Naive thymus-derived CD4-positive, alpha-beta T cell (primary cell): ENCODE measurements at regions not wholly inside any gene's neighbourhood (a gene's known extent, or its start where the extent isn't known, plus 50 kb on each side); places are given as distances from the start of the nearest gene placed in this dataset.
"Not testable (repeated sequence)": the region's sequence is repeated elsewhere in the genome, so short reads cannot be mapped to it uniquely, and the experiment has no call there.

Source experiments
- ATAC-seq: fragments of 150-1000 bp; cut with Tn5 transposase; 2 replicates; pipeline ENCODE4 v1.10.0; 2021; ENCODE audit warnings: mild to moderate bottlenecking, moderate library complexity
- CTCF ChIA-PET: fragments of 350-600 bp; sonication (Branson Sonifier 250); formaldehyde crosslinking; loops from one replicate; lab custom pipeline; 2021; ENCODE audit warnings: antibody characterized with exemption; lab: Charles Lee
- POLR2A ChIA-PET: fragments of 350-600 bp; sonication (Branson Sonifier 250); formaldehyde crosslinking; loops from one replicate; lab custom pipeline; 2021; ENCODE audit warnings: antibody characterized with exemption, inconsistent platforms; lab: Charles Lee
- DNase-seq, 9 donors: peaks; one replicate each; pipeline versions ENCODE4 v3.0.0 to v3.0.0-alpha.2; 2020 to 2022; ENCODE audit warnings: mixed read lengths in 1 of 9
- H3K27ac ChIP-seq: one replicate; pipeline ENCODE4 v1.7.0; 2013; ENCODE audit warnings: mild to moderate bottlenecking, low read depth, low read length, moderate library complexity
- H3K27me3 ChIP-seq, 2 donors: one replicate each; pipeline ENCODE4 v1.7.0; 2013; ENCODE audit warnings: low read length in 2 of 2, mild to moderate bottlenecking in 2 of 2, moderate library complexity in 2 of 2; ENCODE audit not compliant: control insufficient read depth in 2 of 2, insufficient read depth in 2 of 2
- H3K36me3 ChIP-seq, 3 experiments: 1 replicate in 2 of 3; 2 replicates in 1 of 3; pipeline ENCODE4 v1.7.0; 2013; ENCODE audit warnings: low read length in 3 of 3, mild to moderate bottlenecking in 3 of 3, moderate library complexity in 1 of 3; ENCODE audit not compliant: insufficient read depth in 3 of 3, control insufficient read depth in 2 of 3
- H3K4me1 ChIP-seq, 2 donors: one replicate each; pipeline ENCODE4 v1.7.0; 2013; ENCODE audit warnings: low read length in 2 of 2, mild to moderate bottlenecking in 2 of 2, moderate library complexity in 1 of 2; ENCODE audit not compliant: control insufficient read depth in 2 of 2, insufficient read depth in 2 of 2
- H3K4me3 ChIP-seq: 2 replicates; pipeline ENCODE4 v1.7.0; 2013; ENCODE audit warnings: mild to moderate bottlenecking, low read length
- H3K9me3 ChIP-seq, 3 experiments: 1 replicate in 2 of 3; 2 replicates in 1 of 3; pipeline ENCODE4 v1.7.0; 2013; ENCODE audit warnings: low read length in 3 of 3; ENCODE audit not compliant: control insufficient read depth in 2 of 3
- H3K27ac Mint-ChIP-seq, 9 donors: one replicate each; pipeline ENCODE4 v1.8.0; 2020 to 2022; ENCODE audit warnings: mixed read lengths in 9 of 9, mild to moderate bottlenecking in 8 of 9, moderate library complexity in 5 of 9, inconsistent platforms in 2 of 9
- H3K27me3 Mint-ChIP-seq, 5 donors: one replicate each; pipeline ENCODE4 v1.8.0; 2021 to 2022; ENCODE audit warnings: mixed read lengths in 5 of 5, mild to moderate bottlenecking in 1 of 5
- H3K36me3 Mint-ChIP-seq, 5 donors: one replicate each; pipeline ENCODE4 v1.8.0; 2020 to 2022; ENCODE audit warnings: mixed read lengths in 5 of 5, mild to moderate bottlenecking in 3 of 5, inconsistent platforms in 1 of 5
- H3K4me1 Mint-ChIP-seq, 7 donors: one replicate each; pipeline ENCODE4 v1.8.0; 2020 to 2022; ENCODE audit warnings: mixed read lengths in 7 of 7, mild to moderate bottlenecking in 3 of 7, inconsistent platforms in 1 of 7
- H3K4me3 Mint-ChIP-seq, 10 donors: one replicate each; pipeline ENCODE4 v1.8.0; 2020 to 2022; ENCODE audit warnings: mild to moderate bottlenecking in 10 of 10, mixed read lengths in 10 of 10, moderate library complexity in 6 of 10, inconsistent platforms in 2 of 10
- H3K9me3 Mint-ChIP-seq, 11 donors: one replicate each; pipeline ENCODE4 v1.8.0; 2020 to 2022; ENCODE audit warnings: mixed read lengths in 11 of 11, mild to moderate bottlenecking in 4 of 11, inconsistent platforms in 1 of 11, moderate library complexity in 1 of 11
- intact Hi-C, 2 donors: fragments of 100-400 bp; cut with micrococcal nuclease; formaldehyde crosslinking; loops; one replicate each; pipeline ENCODE4 v1.15.1; 2023

- Mint-ChIP-seq H3K27ac (no peak overlapping the region), H3K4me3 (no peak overlapping the region), H3K36me3 (no peaks in the 10 kb centered on the region), H3K27me3 (peaks cover 0 to 10% (median 0%) of the 10 kb centered on the region in 5 donors), H3K4me1 (peaks cover 0 to 11% (median 5%) of the 10 kb centered on the region in 7 donors), H3K9me3 (no peaks in the 10 kb centered on the region)
- H3K4me3 ChIP-seq = no peak overlapping the region
- peak; percentile 41 for ATAC-seq
- H3K9me3 ChIP-seq = no peaks in the 10 kb centered on the region
- ChIA-PET CTCF (interaction anchor here (0.7 to 6.7 kb wide), 5 partner anchors 263 to 621 kb away, joined by 3 to 80 read pairs (median 3); no protein-coding TSS in a partner anchor), POLR2A (interaction anchor here (0.7 kb wide), 2 partner anchors 13 to 554 kb away, joined by 4 read pairs; no protein-coding TSS in a partner anchor)
- intact Hi-C loops = loop anchor here (1.0 to 5.0 kb wide), 4 partner anchors 207 to 352 kb away; no protein-coding TSS in a partner anchor
- no peaks in the 10 kb centered on the region for H3K27me3 ChIP-seq
- peak in 1 of 9 donors; percentile 21 for DNase-seq
- peaks cover 0 to 11% of the 10 kb centered on the region in 2 donors for H3K4me1 ChIP-seq
- H3K36me3 ChIP-seq = no peaks in the 10 kb centered on the region
- H3K27ac ChIP-seq = no peak overlapping the region
Measured at GRCh38 chr7:115217373-115217772, 295.5 kb downstream of the MDFIC start.

GRCh38 chr7:115216652-115217051 is 294.8 kb downstream of the MDFIC start:
- Histone ChIP-seq H3K9me3 (no peaks in the 10 kb centered on the region), H3K27me3 (no peaks in the 10 kb centered on the region), H3K4me1 (peaks cover 0 to 11% of the 10 kb centered on the region in 2 donors), H3K4me3 (no peak overlapping the region), H3K27ac (no peak overlapping the region), H3K36me3 (no peaks in the 10 kb centered on the region)
- ChIA-PET POLR2A (interaction anchor here (0.7 kb wide), 2 partner anchors 13 to 555 kb away, joined by 4 read pairs; no protein-coding TSS in a partner anchor), CTCF (interaction anchor here (6.7 kb wide), 1 partner anchor 352 kb away, joined by 80 read pairs; no protein-coding TSS in a partner anchor)
- H3K27ac Mint-ChIP-seq = no peak overlapping the region
- no peak overlapping the region for H3K4me3 Mint-ChIP-seq
- H3K36me3 Mint-ChIP-seq = no peaks in the 10 kb centered on the region
- H3K4me1 Mint-ChIP-seq = peaks cover 0 to 11% (median 5%) of the 10 kb centered on the region in 7 donors
- ATAC-seq = no peak
- peaks cover 0 to 10% (median 0%) of the 10 kb centered on the region in 5 donors for H3K27me3 Mint-ChIP-seq
- no peaks in the 10 kb centered on the region for H3K9me3 Mint-ChIP-seq
- intact Hi-C loops = loop anchor here (1.0 to 5.0 kb wide), 4 partner anchors 206 to 351 kb away; no protein-coding TSS in a partner anchor
- no peak for DNase-seq

- Histone ChIP-seq H3K4me1 (peaks cover 0 to under 1% of the 10 kb centered on the region in 2 donors), H3K36me3 (no peaks in the 10 kb centered on the region), H3K4me3 (no peak overlapping the region), H3K27ac (no peak overlapping the region), H3K9me3 (no peaks in the 10 kb centered on the region), H3K27me3 (no peaks in the 10 kb centered on the region)
- Mint-ChIP-seq H3K9me3 (peaks cover 4 to 12% (median 7%) of the 10 kb centered on the region in 11 donors), H3K27ac (no peak overlapping the region), H3K27me3 (peaks cover 0 to 3% (median 0%) of the 10 kb centered on the region in 5 donors), H3K4me1 (peaks cover 0 to 7% (median 0%) of the 10 kb centered on the region in 7 donors), H3K36me3 (peaks cover 0 to 6% (median 0%) of the 10 kb centered on the region in 5 donors), H3K4me3 (no peak overlapping the region)
- DNase-seq (no peak), ATAC-seq (no peak)
- CTCF ChIA-PET = interaction anchor here (0.5 kb wide), 1 partner anchor 111 kb away, joined by 3 read pairs; no protein-coding TSS in a partner anchor
- POLR2A ChIA-PET = no interaction called here
- intact Hi-C loops = no loop called here
Measured at GRCh38 chr7:115211171-115211570, 289.3 kb downstream of the MDFIC start.

- intact Hi-C loops = no loop called here
- H3K4me1 Mint-ChIP-seq = peaks cover 0 to 6% (median 0%) of the 10 kb centered on the region in 7 donors
- CTCF ChIA-PET = no interaction called here
- POLR2A ChIA-PET = no interaction called here
- H3K27me3 Mint-ChIP-seq = peaks cover 0 to 3% (median 0%) of the 10 kb centered on the region in 5 donors
- H3K36me3 ChIP-seq = no peaks in the 10 kb centered on the region
- ATAC-seq (no peak), DNase-seq (no peak)
- no peak overlapping the region for H3K4me3 ChIP-seq
- no peak overlapping the region for H3K27ac Mint-ChIP-seq
- H3K4me3 Mint-ChIP-seq = no peak overlapping the region
- H3K27me3 ChIP-seq = no peaks in the 10 kb centered on the region
- H3K9me3 Mint-ChIP-seq = peaks cover 4 to 16% (median 8%) of the 10 kb centered on the region in 11 donors
- peaks cover 0 to 6% (median 0%) of the 10 kb centered on the region in 5 donors for H3K36me3 Mint-ChIP-seq
- no peaks in the 10 kb centered on the region for H3K9me3 ChIP-seq
- H3K27ac ChIP-seq = no peak overlapping the region
- no peaks in the 10 kb centered on the region for H3K4me1 ChIP-seq
Measured at GRCh38 chr7:115210552-115210951, 288.7 kb downstream of the MDFIC start.

GRCh38 chr7:115208710-115209560 is 287.0 kb downstream of the MDFIC start:
- no peak for DNase-seq
- ChIA-PET CTCF (no interaction called here), POLR2A (no interaction called here)
- Mint-ChIP-seq H3K9me3 (peaks cover 4 to 16% (median 8%) of the 10 kb centered on the region in 11 donors), H3K36me3 (peaks cover 0 to 6% (median 0%) of the 10 kb centered on the region in 5 donors), H3K27me3 (peaks cover 0 to 3% (median 0%) of the 10 kb centered on the region in 5 donors), H3K4me3 (no peak overlapping the region), H3K4me1 (peaks cover 0 to 6% (median 0%) of the 10 kb centered on the region in 7 donors), H3K27ac (no peak overlapping the region)
- H3K4me1 ChIP-seq = no peaks in the 10 kb centered on the region
- intact Hi-C loops = no loop called here
- H3K27me3 ChIP-seq = no peaks in the 10 kb centered on the region
- H3K9me3 ChIP-seq = no peaks in the 10 kb centered on the region
- no peak for ATAC-seq
- H3K36me3 ChIP-seq = no peaks in the 10 kb centered on the region
- no peak overlapping the region for H3K27ac ChIP-seq
- no peak overlapping the region for H3K4me3 ChIP-seq

- H3K27me3 ChIP-seq, CTCF ChIA-PET, H3K36me3 ChIP-seq, H3K4me3 Mint-ChIP-seq, H3K27ac Mint-ChIP-seq, H3K4me3 ChIP-seq, DNase-seq, H3K27ac ChIP-seq, intact Hi-C loops, H3K27me3 Mint-ChIP-seq, H3K36me3 Mint-ChIP-seq, H3K4me1 Mint-ChIP-seq, POLR2A ChIA-PET, ATAC-seq, H3K9me3 ChIP-seq, H3K4me1 ChIP-seq: not testable (repeated sequence)
- peaks cover 4 to 16% (median 8%) of the 10 kb centered on the region in 11 donors for H3K9me3 Mint-ChIP-seq
Measured at GRCh38 chr7:115206374-115206773, 284.5 kb downstream of the MDFIC start.
